ENCODE measurements at regions not wholly inside any gene's neighbourhood (a gene's known extent, or its start where the extent isn't known, plus 50 kb on each side); places are given as distances from the start of the nearest gene placed in this dataset.
"Not testable (repeated sequence)": the region's sequence is repeated elsewhere in the genome, so short reads cannot be mapped to it uniquely, and the experiment has no call there.

DNA sequence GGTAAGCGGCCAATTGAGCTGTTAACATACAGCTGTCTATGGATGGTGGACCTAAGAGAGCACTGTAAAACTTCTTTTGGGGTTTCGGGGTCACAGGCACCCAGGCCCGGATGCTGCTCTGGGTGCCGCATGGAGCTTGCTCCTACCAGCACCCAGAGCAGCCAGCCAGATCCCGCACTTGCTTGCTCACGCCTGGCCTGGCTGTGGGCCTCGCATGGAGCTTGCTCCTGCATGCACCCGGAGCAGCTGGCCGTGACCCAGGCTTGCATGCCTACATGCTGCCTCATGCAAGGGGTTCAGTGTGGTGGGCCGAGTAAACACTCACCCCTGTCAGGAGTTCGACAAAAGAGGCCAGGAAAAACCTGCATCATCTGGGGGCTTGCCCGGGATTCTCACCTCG, 896.9 kb downstream of the SORCS1 start:
- no peaks in the 10 kb centered on the region for H3K79me2 ChIP-seq (ENCODE audit: control insufficient read depth, insufficient read depth, low read length)
- no TSS peak for BruUV-seq (replicated peaks)
- CTCF ChIA-PET, result no interaction called here
- POLR2A ChIA-PET, result no interaction called here
- no peaks in the 10 kb centered on the region for H3K4me1 ChIP-seq (ENCODE audit: control insufficient read depth, extremely low read depth, insufficient read depth, low read length)
- TF ChIP-seq MYC (IDR thresholded peaks at IDR 0.05; ENCODE audit: low read depth, low read length) (no peak), POLR2AphosphoS5 (IDR thresholded peaks at IDR 0.05; ENCODE audit: insufficient read depth, low read depth, low read length) (no peak), POLR2A (IDR thresholded peaks at IDR 0.05; ENCODE audit: low read depth, low read length) (no peak), FOS (IDR thresholded peaks at IDR 0.05; ENCODE audit: borderline replicate concordance, insufficient read depth, low read length) (no peak), EZH2 (IDR thresholded peaks at IDR 0.05; ENCODE audit: borderline replicate concordance, low read depth, low read length, severe bottlenecking) (no peak), GATA2 (IDR thresholded peaks at IDR 0.05; ENCODE audit: insufficient read depth, insufficient read length, low read depth, low read length) (no peak), JUN (IDR thresholded peaks at IDR 0.05; ENCODE audit: borderline replicate concordance, insufficient read depth, insufficient read length, low read depth) (no peak)
- TF ChIP-seq, protein P1, sequence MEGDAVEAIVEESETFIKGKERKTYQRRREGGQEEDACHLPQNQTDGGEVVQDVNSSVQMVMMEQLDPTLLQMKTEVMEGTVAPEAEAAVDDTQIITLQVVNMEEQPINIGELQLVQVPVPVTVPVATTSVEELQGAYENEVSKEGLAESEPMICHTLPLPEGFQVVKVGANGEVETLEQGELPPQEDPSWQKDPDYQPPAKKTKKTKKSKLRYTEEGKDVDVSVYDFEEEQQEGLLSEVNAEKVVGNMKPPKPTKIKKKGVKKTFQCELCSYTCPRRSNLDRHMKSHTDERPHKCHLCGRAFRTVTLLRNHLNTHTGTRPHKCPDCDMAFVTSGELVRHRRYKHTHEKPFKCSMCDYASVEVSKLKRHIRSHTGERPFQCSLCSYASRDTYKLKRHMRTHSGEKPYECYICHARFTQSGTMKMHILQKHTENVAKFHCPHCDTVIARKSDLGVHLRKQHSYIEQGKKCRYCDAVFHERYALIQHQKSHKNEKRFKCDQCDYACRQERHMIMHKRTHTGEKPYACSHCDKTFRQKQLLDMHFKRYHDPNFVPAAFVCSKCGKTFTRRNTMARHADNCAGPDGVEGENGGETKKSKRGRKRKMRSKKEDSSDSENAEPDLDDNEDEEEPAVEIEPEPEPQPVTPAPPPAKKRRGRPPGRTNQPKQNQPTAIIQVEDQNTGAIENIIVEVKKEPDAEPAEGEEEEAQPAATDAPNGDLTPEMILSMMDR (IDR thresholded peaks at IDR 0.05; ENCODE audit: extremely low read depth in 1 of 2, insufficient read depth in 1 of 2, low read depth in 1 of 2, low read length in 2 of 2), result no peak
- TF ChIP-seq, protein P2, sequence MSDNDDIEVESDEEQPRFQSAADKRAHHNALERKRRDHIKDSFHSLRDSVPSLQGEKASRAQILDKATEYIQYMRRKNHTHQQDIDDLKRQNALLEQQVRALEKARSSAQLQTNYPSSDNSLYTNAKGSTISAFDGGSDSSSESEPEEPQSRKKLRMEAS (IDR thresholded peaks at IDR 0.05; ENCODE audit: insufficient read depth, insufficient read length), result no peak
- peaks cover 2% of the 10 kb centered on the region for H3K9me3 ChIP-seq (replicated peaks; ENCODE audit: control insufficient read depth, insufficient read depth, low read length)
- no peaks in the 10 kb centered on the region for H3K27me3 ChIP-seq (ENCODE audit: control insufficient read depth in 2 of 2, insufficient read depth in 2 of 2, low read length in 2 of 2)
- no peaks in the 10 kb centered on the region for H3K9me1 ChIP-seq (replicated peaks; ENCODE audit: control insufficient read depth, extremely low read depth, insufficient read depth, low read length)
- intact Hi-C loops (cut with micrococcal nuclease) (no loop called here), dilution Hi-C loops (cut with MboI; ENCODE audit: extremely low pct_ligation_motif_present, low sequenced_read_pairs) (no loop called here)
- no peak overlapping the region for H3K9ac ChIP-seq (replicated peaks; ENCODE audit: extremely low read depth, insufficient read depth, low read length)
- DNase-seq (ENCODE audit: low read depth, low spot score) (no peak), FAIRE-seq (no peak)
- H3K4me3 ChIP-seq (replicated peaks in 1 of 3; ENCODE audit: insufficient read depth in 1 of 3, low read depth in 1 of 3, low read length in 3 of 3), result no peak overlapping the region
- H3K27ac ChIP-seq (ENCODE audit: insufficient read depth, low read depth, low read length), result no peak overlapping the region
- H3K36me3 ChIP-seq (ENCODE audit: control insufficient read depth in 2 of 2, extremely low read depth in 1 of 2, insufficient read depth in 2 of 2, low read length in 2 of 2), result no peaks in the 10 kb centered on the region
- no peak overlapping the region for H3K4me2 ChIP-seq (ENCODE audit: insufficient read depth, low read length)
- H2AFZ ChIP-seq (ENCODE audit: low read depth, low read length), result no peak overlapping the region
- H4K20me1 ChIP-seq (replicated peaks; ENCODE audit: control insufficient read depth, extremely low read depth, insufficient read depth, low read length), result no peaks in the 10 kb centered on the region

DNA sequence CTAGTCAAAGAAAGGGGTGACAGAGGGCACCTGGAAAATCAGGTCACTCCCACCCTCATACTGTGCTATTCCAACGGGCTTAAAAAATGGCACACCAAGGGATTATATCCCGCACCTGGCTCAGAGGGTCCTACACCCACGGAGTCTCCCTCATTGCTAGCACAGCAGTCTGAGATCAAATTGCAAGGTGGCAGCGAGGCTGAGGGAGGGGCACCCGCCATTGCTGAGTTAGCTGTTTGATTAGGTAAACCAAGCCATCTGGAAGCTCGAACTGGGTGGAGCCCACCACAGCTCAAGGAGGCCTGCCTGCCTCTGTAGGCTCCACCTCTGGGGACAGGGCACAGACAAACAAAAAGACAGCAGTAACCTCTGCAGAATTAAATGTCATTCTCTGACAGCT, 907.1 kb downstream of the SORCS1 start:
- DNase-seq (ENCODE audit: low read depth, low spot score); H2AFZ ChIP-seq (ENCODE audit: low read depth, low read length); intact Hi-C loops (cut with micrococcal nuclease); BruUV-seq (replicated peaks); FAIRE-seq; H3K27me3 ChIP-seq (ENCODE audit: control insufficient read depth in 2 of 2, insufficient read depth in 2 of 2, low read length in 2 of 2); H3K79me2 ChIP-seq (ENCODE audit: control insufficient read depth, insufficient read depth, low read length); H3K36me3 ChIP-seq (ENCODE audit: control insufficient read depth in 2 of 2, extremely low read depth in 1 of 2, insufficient read depth in 2 of 2, low read length in 2 of 2); H3K9ac ChIP-seq (replicated peaks; ENCODE audit: extremely low read depth, insufficient read depth, low read length); H3K4me3 ChIP-seq (replicated peaks in 1 of 3; ENCODE audit: insufficient read depth in 1 of 3, low read depth in 1 of 3, low read length in 3 of 3); H3K4me2 ChIP-seq (ENCODE audit: insufficient read depth, low read length); H4K20me1 ChIP-seq (replicated peaks; ENCODE audit: control insufficient read depth, extremely low read depth, insufficient read depth, low read length); H3K9me3 ChIP-seq (replicated peaks; ENCODE audit: control insufficient read depth, insufficient read depth, low read length); H3K4me1 ChIP-seq (ENCODE audit: control insufficient read depth, extremely low read depth, insufficient read depth, low read length); dilution Hi-C loops (cut with MboI; ENCODE audit: extremely low pct_ligation_motif_present, low sequenced_read_pairs); H3K9me1 ChIP-seq (replicated peaks; ENCODE audit: control insufficient read depth, extremely low read depth, insufficient read depth, low read length); H3K27ac ChIP-seq (ENCODE audit: insufficient read depth, low read depth, low read length); POLR2A ChIA-PET; CTCF ChIA-PET: not testable (repeated sequence)

Data from endothelial cell of umbilical vein (primary cell).